WI38 (cell line): ENCODE measurements at regions not wholly inside any gene's neighbourhood (a gene's known extent, or its start where the extent isn't known, plus 50 kb on each side); places are given as distances from the start of the nearest gene placed in this dataset.
"Not testable (repeated sequence)": the region's sequence is repeated elsewhere in the genome, so short reads cannot be mapped to it uniquely, and the experiment has no call there.

Source experiments
- H3K4me3 ChIP-seq: 2 replicates; pipeline ENCODE4 v1.5.1; 2011; ENCODE audit warnings: low read depth, mild to moderate bottlenecking, control low read depth, low read length
- CTCF ChIP-seq: IDR thresholded peaks from 2 replicates; pipeline ENCODE4 v1.5.1; 2012; ENCODE audit warnings: low read depth, mild to moderate bottlenecking, control low read depth, low read length

- no peak overlapping the region for H3K4me3 ChIP-seq
- TF ChIP-seq CTCF, result no peak
Measured at GRCh38 chr6:120373185-120373584, 961.1 kb downstream of the TBC1D32 start.

GRCh38 chr6:120363429-120363828, 970.9 kb downstream of the TBC1D32 start:
- no peak for TF ChIP-seq CTCF
- H3K4me3 ChIP-seq, result no peak overlapping the region

GRCh38 chr6:120358535-120358934, 975.7 kb downstream of the TBC1D32 start:
- not testable (repeated sequence) for H3K4me3 ChIP-seq

GRCh38 chr6:120357447-120357846, 976.8 kb downstream of the TBC1D32 start:
- no peak for TF ChIP-seq CTCF

GRCh38 chr6:120355822-120356221, 978.5 kb downstream of the TBC1D32 start:
- H3K4me3 ChIP-seq, result no peak overlapping the region
- no peak for TF ChIP-seq CTCF

More at GRCh38 chr6:120357447-120357846, 976.8 kb downstream of the TBC1D32 start:
- H3K4me3 ChIP-seq, result no peak overlapping the region

- no peak for TF ChIP-seq CTCF
- H3K4me3 ChIP-seq, result no peak overlapping the region
Measured at GRCh38 chr6:120354452-120355098, 979.7 kb downstream of the TBC1D32 start.

GRCh38 chr6:120352491-120352890, 981.8 kb downstream of the TBC1D32 start:
- no peak overlapping the region for H3K4me3 ChIP-seq
- no peak for TF ChIP-seq CTCF

- no peak overlapping the region for H3K4me3 ChIP-seq
- TF ChIP-seq CTCF, result no peak
Measured at GRCh38 chr6:120348926-120349325, 985.4 kb downstream of the TBC1D32 start.
